ENCODE measurements at regions not wholly inside any gene's neighbourhood (a gene's known extent, or its start where the extent isn't known, plus 50 kb on each side); places are given as distances from the start of the nearest gene placed in this dataset.

- no peak for TF ChIP-seq LEF1 (IDR thresholded peaks at IDR 0.05)
- no peak for TF ChIP-seq TOE1 (IDR thresholded peaks at IDR 0.05; ENCODE audit: borderline replicate concordance)
- no peak for TF ChIP-seq TOE1 (CRISPR knock-in tag; IDR thresholded peaks at IDR 0.05; ENCODE audit: borderline replicate concordance, low read depth)
- TF ChIP-seq RFX5 (IDR thresholded peaks at IDR 0.05; ENCODE audit: low read depth, low read length): no peak
- TF ChIP-seq, protein P1, sequence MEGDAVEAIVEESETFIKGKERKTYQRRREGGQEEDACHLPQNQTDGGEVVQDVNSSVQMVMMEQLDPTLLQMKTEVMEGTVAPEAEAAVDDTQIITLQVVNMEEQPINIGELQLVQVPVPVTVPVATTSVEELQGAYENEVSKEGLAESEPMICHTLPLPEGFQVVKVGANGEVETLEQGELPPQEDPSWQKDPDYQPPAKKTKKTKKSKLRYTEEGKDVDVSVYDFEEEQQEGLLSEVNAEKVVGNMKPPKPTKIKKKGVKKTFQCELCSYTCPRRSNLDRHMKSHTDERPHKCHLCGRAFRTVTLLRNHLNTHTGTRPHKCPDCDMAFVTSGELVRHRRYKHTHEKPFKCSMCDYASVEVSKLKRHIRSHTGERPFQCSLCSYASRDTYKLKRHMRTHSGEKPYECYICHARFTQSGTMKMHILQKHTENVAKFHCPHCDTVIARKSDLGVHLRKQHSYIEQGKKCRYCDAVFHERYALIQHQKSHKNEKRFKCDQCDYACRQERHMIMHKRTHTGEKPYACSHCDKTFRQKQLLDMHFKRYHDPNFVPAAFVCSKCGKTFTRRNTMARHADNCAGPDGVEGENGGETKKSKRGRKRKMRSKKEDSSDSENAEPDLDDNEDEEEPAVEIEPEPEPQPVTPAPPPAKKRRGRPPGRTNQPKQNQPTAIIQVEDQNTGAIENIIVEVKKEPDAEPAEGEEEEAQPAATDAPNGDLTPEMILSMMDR (IDR thresholded peaks at IDR 0.05 in 2 of 3, conservative IDR thresholded peaks at IDR 0.05 in 1 of 3; ENCODE audit: insufficient read depth in 2 of 3, low read depth in 1 of 3, low read length in 3 of 3): no peak
- no peak for TF ChIP-seq CCAR2 (IDR thresholded peaks at IDR 0.05; ENCODE audit: low read depth, low read length)
- TF ChIP-seq ZFP36 (IDR thresholded peaks at IDR 0.05; ENCODE audit: low read depth, low read length, partially characterized antibody): no peak
- TF ChIP-seq ATF6 (CRISPR knock-in tag; IDR thresholded peaks at IDR 0.05): no peak
- no peak for TF ChIP-seq HEY1 (CRISPR knock-in tag; IDR thresholded peaks at IDR 0.05; ENCODE audit: borderline replicate concordance)
- no peak for TF ChIP-seq MTA1 (IDR thresholded peaks at IDR 0.05; ENCODE audit: borderline replicate concordance)
- TF ChIP-seq, protein P2, sequence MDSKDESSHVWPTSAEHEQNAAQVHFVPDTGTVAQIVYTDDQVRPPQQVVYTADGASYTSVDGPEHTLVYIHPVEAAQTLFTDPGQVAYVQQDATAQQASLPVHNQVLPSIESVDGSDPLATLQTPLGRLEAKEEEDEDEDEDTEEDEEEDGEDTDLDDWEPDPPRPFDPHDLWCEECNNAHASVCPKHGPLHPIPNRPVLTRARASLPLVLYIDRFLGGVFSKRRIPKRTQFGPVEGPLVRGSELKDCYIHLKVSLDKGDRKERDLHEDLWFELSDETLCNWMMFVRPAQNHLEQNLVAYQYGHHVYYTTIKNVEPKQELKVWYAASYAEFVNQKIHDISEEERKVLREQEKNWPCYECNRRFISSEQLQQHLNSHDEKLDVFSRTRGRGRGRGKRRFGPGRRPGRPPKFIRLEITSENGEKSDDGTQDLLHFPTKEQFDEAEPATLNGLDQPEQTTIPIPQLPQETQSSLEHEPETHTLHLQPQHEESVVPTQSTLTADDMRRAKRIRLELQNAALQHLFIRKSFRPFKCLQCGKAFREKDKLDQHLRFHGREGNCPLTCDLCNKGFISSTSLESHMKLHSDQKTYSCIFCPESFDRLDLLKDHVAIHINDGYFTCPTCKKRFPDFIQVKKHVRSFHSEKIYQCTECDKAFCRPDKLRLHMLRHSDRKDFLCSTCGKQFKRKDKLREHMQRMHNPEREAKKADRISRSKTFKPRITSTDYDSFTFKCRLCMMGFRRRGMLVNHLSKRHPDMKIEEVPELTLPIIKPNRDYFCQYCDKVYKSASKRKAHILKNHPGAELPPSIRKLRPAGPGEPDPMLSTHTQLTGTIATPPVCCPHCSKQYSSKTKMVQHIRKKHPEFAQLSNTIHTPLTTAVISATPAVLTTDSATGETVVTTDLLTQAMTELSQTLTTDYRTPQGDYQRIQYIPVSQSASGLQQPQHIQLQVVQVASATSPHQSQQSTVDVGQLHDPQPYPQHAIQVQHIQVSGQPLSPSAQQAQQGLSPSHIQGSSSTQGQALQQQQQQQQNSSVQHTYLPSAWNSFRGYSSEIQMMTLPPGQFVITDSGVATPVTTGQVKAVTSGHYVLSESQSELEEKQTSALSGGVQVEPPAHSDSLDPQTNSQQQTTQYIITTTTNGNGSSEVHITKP (IDR thresholded peaks at IDR 0.05; ENCODE audit: partially characterized antibody): no peak
- no peak for TF ChIP-seq NFYB (IDR thresholded peaks at IDR 0.05; ENCODE audit: extremely low read depth, insufficient read length)
Measured at GRCh38 chr13:40368127-40368891, 298.1 kb downstream of the FOXO1 start.
